C4-2B (cell line): ENCODE measurements at regions not wholly inside any gene's neighbourhood (a gene's known extent, or its start where the extent isn't known, plus 50 kb on each side); places are given as distances from the start of the nearest gene placed in this dataset.

Source experiments
- H3K27ac ChIP-seq: fragments of 450-650 bp; 2 replicates; pipeline ENCODE4 v1.5.1; 2017
- ZFX ChIP-seq: fragments of 450-650 bp; IDR thresholded peaks from 2 replicates; pipeline ENCODE4 v1.6.1; 2017
- TF ChIP-seq, protein P1 (sequence below): fragments of 450-650 bp; conservative IDR thresholded peaks from 2 replicates; pipeline ENCODE4 v1.5.1; 2017; ENCODE audit warnings: mild to moderate bottlenecking

- TF ChIP-seq ZFX, result no peak
- TF ChIP-seq, protein P1, sequence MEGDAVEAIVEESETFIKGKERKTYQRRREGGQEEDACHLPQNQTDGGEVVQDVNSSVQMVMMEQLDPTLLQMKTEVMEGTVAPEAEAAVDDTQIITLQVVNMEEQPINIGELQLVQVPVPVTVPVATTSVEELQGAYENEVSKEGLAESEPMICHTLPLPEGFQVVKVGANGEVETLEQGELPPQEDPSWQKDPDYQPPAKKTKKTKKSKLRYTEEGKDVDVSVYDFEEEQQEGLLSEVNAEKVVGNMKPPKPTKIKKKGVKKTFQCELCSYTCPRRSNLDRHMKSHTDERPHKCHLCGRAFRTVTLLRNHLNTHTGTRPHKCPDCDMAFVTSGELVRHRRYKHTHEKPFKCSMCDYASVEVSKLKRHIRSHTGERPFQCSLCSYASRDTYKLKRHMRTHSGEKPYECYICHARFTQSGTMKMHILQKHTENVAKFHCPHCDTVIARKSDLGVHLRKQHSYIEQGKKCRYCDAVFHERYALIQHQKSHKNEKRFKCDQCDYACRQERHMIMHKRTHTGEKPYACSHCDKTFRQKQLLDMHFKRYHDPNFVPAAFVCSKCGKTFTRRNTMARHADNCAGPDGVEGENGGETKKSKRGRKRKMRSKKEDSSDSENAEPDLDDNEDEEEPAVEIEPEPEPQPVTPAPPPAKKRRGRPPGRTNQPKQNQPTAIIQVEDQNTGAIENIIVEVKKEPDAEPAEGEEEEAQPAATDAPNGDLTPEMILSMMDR, result no peak
- H3K27ac ChIP-seq, result no peak overlapping the region
Observed at GRCh38 chr6:67615796-67616195, 1019.3 kb upstream of the ADGRB3 start.

DNA sequence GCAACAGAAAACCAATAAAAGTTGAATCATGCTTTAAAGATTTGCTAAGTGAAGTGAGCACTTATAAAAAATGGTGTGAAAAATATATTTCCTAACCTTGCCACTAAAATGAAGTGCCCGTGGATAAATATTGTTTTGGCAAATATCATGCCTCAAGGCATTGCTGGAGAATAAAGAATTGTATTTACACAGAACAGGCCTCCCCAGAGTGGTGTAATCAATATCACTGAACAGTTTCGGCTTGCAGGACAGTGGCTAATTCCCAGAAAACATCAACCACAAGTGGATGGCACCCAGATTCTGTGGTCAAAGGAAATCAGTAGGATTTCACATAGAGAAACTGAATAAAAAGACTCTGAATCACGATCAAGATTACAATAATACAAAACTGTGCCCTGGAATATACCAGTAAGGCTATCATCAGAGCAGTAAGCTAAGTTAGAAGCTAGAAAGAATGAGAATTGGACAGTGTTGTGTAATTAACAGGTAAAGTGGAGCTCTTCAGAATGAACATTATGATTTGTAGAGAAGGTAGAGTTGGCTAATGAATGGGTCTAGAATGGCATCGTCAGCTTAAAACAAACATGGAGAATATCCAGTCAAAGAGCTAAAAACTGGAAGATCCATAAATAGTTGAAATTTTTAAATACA, 1026.9 kb upstream of the ADGRB3 start:
- no peak overlapping the region for H3K27ac ChIP-seq
- TF ChIP-seq ZFX, result no peak
- TF ChIP-seq, protein P1, result no peak

DNA sequence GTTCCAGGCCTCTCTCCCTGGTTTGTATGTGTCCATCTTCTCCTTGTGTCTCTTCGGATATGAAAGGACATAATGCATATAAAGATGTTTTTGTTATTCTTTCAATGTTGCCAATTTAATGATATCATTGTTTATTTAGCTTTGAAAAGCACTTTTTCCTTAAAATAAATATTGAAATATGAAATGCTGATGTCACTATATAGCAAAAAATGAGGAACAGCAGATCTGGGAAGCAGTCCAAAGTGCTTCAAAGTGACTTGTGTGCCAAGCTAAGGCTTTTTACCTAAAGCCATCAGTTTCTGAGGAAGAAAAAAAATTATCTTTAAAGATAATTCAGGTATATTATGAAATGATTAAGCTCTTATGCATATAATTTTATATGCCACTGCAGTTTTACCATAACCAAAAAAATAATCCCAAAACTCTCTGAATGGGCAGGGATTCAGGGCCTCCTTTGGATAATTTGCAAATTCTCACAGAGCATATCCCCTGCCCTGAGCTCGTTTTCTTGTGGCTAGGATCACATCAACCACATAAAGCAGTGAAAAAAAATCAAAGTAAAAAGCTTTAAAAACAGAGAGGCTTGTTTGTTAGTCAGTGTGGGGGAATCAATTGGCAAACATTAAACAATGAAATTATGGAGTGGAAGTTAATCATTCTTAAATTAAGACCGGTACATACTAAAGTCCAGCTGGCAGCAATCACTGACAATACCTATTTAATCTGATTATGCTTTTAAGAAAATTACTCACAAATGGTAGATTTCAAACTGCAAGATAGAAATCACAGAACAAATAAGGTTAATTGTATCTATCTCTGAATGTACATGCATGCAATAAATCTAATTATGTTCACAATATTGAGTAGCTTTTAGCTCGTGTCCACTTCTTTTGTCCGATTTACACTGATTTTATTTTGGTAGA, 1027.9 kb upstream of the ADGRB3 start:
- TF ChIP-seq, protein P1, result no peak
- TF ChIP-seq ZFX, result no peak
- no peak overlapping the region for H3K27ac ChIP-seq

- TF ChIP-seq, protein P1, result no peak
- no peak for TF ChIP-seq ZFX
- no peak overlapping the region for H3K27ac ChIP-seq
Observed at GRCh38 chr6:67594366-67594765, 1040.7 kb upstream of the ADGRB3 start.

DNA sequence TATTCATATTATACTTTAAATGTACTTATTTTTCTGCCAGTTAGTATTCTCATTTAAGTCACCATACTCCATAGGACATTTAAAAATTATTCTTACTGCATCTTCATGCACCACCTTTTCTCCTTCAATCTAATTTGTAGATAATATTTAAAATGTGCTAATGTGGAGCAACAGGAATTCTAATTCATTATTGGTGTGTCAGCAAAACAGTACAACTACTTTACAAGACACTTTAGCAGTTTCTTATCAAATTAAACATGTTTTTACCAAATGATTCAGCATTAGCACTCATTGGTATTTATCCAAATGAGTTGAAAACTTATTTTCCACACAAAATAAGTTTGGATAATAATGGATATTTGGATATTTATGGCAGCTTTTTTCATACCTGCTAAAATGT, 1041.8 kb upstream of the ADGRB3 start:
- H3K27ac ChIP-seq, result no peak overlapping the region
- no peak for TF ChIP-seq ZFX
- TF ChIP-seq, protein P1, result no peak

DNA sequence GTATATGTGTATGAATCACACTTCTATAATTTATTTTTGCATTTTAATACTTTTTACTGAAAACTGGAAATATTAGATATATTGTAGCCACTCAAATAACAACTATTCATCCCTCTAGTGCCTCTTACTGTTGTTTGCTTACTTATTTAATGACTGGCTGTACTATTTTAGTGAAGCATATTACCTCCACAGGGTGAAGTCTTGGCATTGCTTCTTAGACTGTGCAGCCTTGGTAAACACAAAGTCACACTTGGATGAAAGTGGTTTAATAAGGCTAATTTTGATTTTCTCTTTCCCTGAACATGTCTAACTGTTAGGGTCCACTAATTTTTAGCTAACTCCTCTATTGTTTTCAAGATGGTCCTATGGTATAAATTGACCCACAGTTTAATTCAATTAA, 1043.2 kb upstream of the ADGRB3 start:
- H3K27ac ChIP-seq, result no peak overlapping the region
- TF ChIP-seq ZFX, result no peak
- TF ChIP-seq, protein P1, result no peak

GRCh38 chr6:67567842-67568241, 1067.2 kb upstream of the ADGRB3 start:
- H3K27ac ChIP-seq, result no peak overlapping the region
- TF ChIP-seq ZFX, result no peak
- TF ChIP-seq, protein P1, result no peak
